NT2/D1 (cell line): ENCODE measurements at regions not wholly inside any gene's neighbourhood (a gene's known extent, or its start where the extent isn't known, plus 50 kb on each side); places are given as distances from the start of the nearest gene placed in this dataset.

ENCODE experiments used
- SUZ12 ChIP-seq: IDR thresholded peaks from 2 replicates; pipeline ENCODE4 v1.6.1; 2011; ENCODE audit not compliant: insufficient read length, insufficient read depth; ENCODE audit errors: extremely low read depth
- YY1 ChIP-seq: IDR thresholded peaks from 2 replicates; pipeline ENCODE4 v1.6.1; 2011; ENCODE audit not compliant: insufficient read length, insufficient read depth

DNA sequence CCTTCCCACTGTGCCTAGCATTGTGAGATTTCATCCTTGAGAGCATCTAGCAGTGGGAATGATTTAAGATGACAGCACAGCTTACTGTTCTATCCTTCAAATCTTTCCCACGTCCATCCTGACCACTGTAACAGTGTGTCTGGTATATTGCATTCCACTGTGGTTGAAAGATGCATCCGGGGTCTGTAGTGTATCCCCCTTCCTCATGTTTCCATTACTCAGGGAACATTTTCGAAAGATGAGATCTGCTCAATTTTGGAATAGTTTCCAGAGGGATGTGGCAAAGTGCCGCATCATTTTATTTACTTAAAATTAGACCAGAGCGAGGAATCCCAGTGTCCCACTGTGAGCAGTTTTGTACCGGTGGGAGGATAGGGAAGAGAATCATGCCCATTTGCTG, 407.1 kb upstream of the PAPPA start:
- TF ChIP-seq SUZ12 (no peak), YY1 (no peak)
